MCF 10A (cell line): ENCODE measurements at regions not wholly inside any gene's neighbourhood (a gene's known extent, or its start where the extent isn't known, plus 50 kb on each side); places are given as distances from the start of the nearest gene placed in this dataset.

Source experiments
- BruUV-seq: library from RNA; stranded (reverse); fragments of 400-500 nt; replicated peaks from 2 replicates; lab custom pipeline; 2021; lab: Mats Ljungman, UMichigan
- CTCF ChIA-PET: fragments of 300-600 bp; sonication (Branson Sonifier 250); formaldehyde crosslinking; extraction: SDS; loops from one replicate; lab custom pipeline; 2021; ENCODE audit warnings: antibody characterized with exemption, inconsistent platforms; lab: Yijun Ruan, JAX
- POLR2A ChIA-PET: fragments of 300-600, 350-650 bp; sonication (Branson Sonifier 250); formaldehyde crosslinking; extraction: SDS; loops from one replicate; lab custom pipeline; 2020; ENCODE audit warnings: antibody characterized with exemption, inconsistent platforms; lab: Yijun Ruan, JAX
- DNase-seq: peaks from one replicate; pipeline ENCODE4 v3.0.0-alpha.2; 2018; ENCODE audit not compliant: unreplicated experiment
- H3K27ac Mint-ChIP-seq: one replicate; pipeline ENCODE4 v1.8.0; 2022; ENCODE audit warnings: mild to moderate bottlenecking, low read depth, mixed read lengths; ENCODE audit not compliant: unreplicated experiment
- H3K27me3 Mint-ChIP-seq: one replicate; pipeline ENCODE4 v1.8.0; 2022; ENCODE audit warnings: mixed read lengths; ENCODE audit not compliant: insufficient read depth, unreplicated experiment
- H3K36me3 Mint-ChIP-seq: one replicate; pipeline ENCODE4 v1.8.0; 2022; ENCODE audit warnings: mild to moderate bottlenecking, moderate library complexity, mixed read lengths; ENCODE audit not compliant: insufficient read depth, unreplicated experiment
- H3K4me1 Mint-ChIP-seq: one replicate; pipeline ENCODE4 v1.8.0; 2022; ENCODE audit warnings: mixed read lengths; ENCODE audit not compliant: insufficient read depth, unreplicated experiment
- H3K4me3 Mint-ChIP-seq: one replicate; pipeline ENCODE4 v1.8.0; 2022; ENCODE audit warnings: mild to moderate bottlenecking, moderate library complexity, mixed read lengths; ENCODE audit not compliant: unreplicated experiment
- H3K9me3 Mint-ChIP-seq: one replicate; pipeline ENCODE4 v1.8.0; 2022; ENCODE audit warnings: mixed read lengths; ENCODE audit not compliant: unreplicated experiment
- CTCF ChIP-seq: fragments of 200-600 bp; IDR thresholded peaks from one replicate; pipeline ENCODE4 v1.8.0; 2022; ENCODE audit warnings: antibody characterized with exemption, mild to moderate bottlenecking; ENCODE audit not compliant: unreplicated experiment
- intact Hi-C: fragments of 100-400 bp; cut with micrococcal nuclease; formaldehyde crosslinking; loops from 2 replicates; pipeline ENCODE4 v1.14.1; 2022

- Mint-ChIP-seq H3K4me3 (no peak overlapping the region), H3K4me1 (no peaks in the 10 kb centered on the region), H3K9me3 (peaks cover 18% of the 10 kb centered on the region), H3K36me3 (no peaks in the 10 kb centered on the region), H3K27me3 (no peaks in the 10 kb centered on the region), H3K27ac (no peak overlapping the region)
- BruUV-seq: no TSS peak
- intact Hi-C loops: no loop called here
- DNase-seq: no peak
- ChIA-PET POLR2A (no interaction called here), CTCF (no interaction called here)
- TF ChIP-seq CTCF: no peak
Measured at GRCh38 chr2:8054070-8054469, 627.8 kb upstream of the ID2 start.

GRCh38 chr2:8058652-8059051 lies 623.2 kb upstream of the ID2 start:
- no TSS peak for BruUV-seq
- no peak for TF ChIP-seq CTCF
- CTCF ChIA-PET: no interaction called here
- Mint-ChIP-seq H3K27ac (no peak overlapping the region), H3K36me3 (no peaks in the 10 kb centered on the region), H3K4me3 (no peak overlapping the region), H3K9me3 (peaks cover 26% of the 10 kb centered on the region), H3K4me1 (no peaks in the 10 kb centered on the region), H3K27me3 (no peaks in the 10 kb centered on the region)
- intact Hi-C loops: no loop called here
- DNase-seq: no peak
- POLR2A ChIA-PET: no interaction called here

- Mint-ChIP-seq H3K9me3 (peaks cover 28% of the 10 kb centered on the region), H3K4me3 (no peak overlapping the region), H3K4me1 (no peaks in the 10 kb centered on the region), H3K27ac (no peak overlapping the region), H3K27me3 (no peaks in the 10 kb centered on the region), H3K36me3 (no peaks in the 10 kb centered on the region)
- DNase-seq: no peak
- ChIA-PET POLR2A (no interaction called here), CTCF (no interaction called here)
- intact Hi-C loops: no loop called here
- BruUV-seq: no TSS peak
- TF ChIP-seq CTCF: no peak
Measured at GRCh38 chr2:8059255-8059654, 622.6 kb upstream of the ID2 start.

- H3K9me3 Mint-ChIP-seq: peaks cover 27% of the 10 kb centered on the region
- BruUV-seq: no TSS peak
- TF ChIP-seq CTCF: no peak
- peak; percentile 5 for DNase-seq
- CTCF ChIA-PET: no interaction called here
- no peak overlapping the region for H3K27ac Mint-ChIP-seq
- no peak overlapping the region for H3K4me3 Mint-ChIP-seq
- H3K27me3 Mint-ChIP-seq: no peaks in the 10 kb centered on the region
- no peaks in the 10 kb centered on the region for H3K36me3 Mint-ChIP-seq
- intact Hi-C loops: no loop called here
- POLR2A ChIA-PET: no interaction called here
- no peaks in the 10 kb centered on the region for H3K4me1 Mint-ChIP-seq
Measured at GRCh38 chr2:8059794-8060193, 622.1 kb upstream of the ID2 start.
